Trophoblast cell (in vitro differentiated cells and primary cell): ENCODE measurements at regions not wholly inside any gene's neighbourhood (a gene's known extent, or its start where the extent isn't known, plus 50 kb on each side); places are given as distances from the start of the nearest gene placed in this dataset.

Experiments
- DNase-seq, 2 donors: peaks; one replicate each; pipeline ENCODE4 v3.0.0-alpha.2; 2016
- H2AFZ ChIP-seq: 2 replicates; pipeline ENCODE4 v1.6.1; 2013; ENCODE audit warnings: low read length, moderate library complexity, mild to moderate bottlenecking; ENCODE audit not compliant: insufficient read depth, poor library complexity
- H2AK5ac ChIP-seq: 2 replicates; pipeline ENCODE4 v1.6.1; 2013; ENCODE audit warnings: mild to moderate bottlenecking, low read length
- H2BK120ac ChIP-seq: 2 replicates; pipeline ENCODE4 v1.6.1; 2013; ENCODE audit warnings: low read length, mild to moderate bottlenecking, moderate library complexity; ENCODE audit not compliant: insufficient read depth, poor library complexity
- H2BK12ac ChIP-seq: 2 replicates; pipeline ENCODE4 v1.6.1; 2013; ENCODE audit warnings: mild to moderate bottlenecking, low read length, moderate library complexity
- H2BK5ac ChIP-seq: 2 replicates; pipeline ENCODE4 v1.6.1; 2013; ENCODE audit warnings: low read length, low read depth, moderate library complexity, mild to moderate bottlenecking; ENCODE audit not compliant: poor library complexity
- H3K14ac ChIP-seq: 2 replicates; pipeline ENCODE4 v1.6.1; 2013; ENCODE audit warnings: mild to moderate bottlenecking, low read length
- H3K18ac ChIP-seq: 2 replicates; pipeline ENCODE4 v1.6.1; 2013; ENCODE audit warnings: mild to moderate bottlenecking, low read length
- H3K23ac ChIP-seq: 2 replicates; pipeline ENCODE4 v1.6.1; 2013; ENCODE audit warnings: low read length
- H3K27ac ChIP-seq: 2 replicates; pipeline ENCODE4 v1.5.1; 2013; ENCODE audit warnings: low read depth, mild to moderate bottlenecking, inconsistent platforms, low read length, moderate library complexity
- H3K27me3 ChIP-seq: 2 replicates; pipeline ENCODE4 v1.6.1; 2013; ENCODE audit warnings: inconsistent platforms, mild to moderate bottlenecking, low read length, moderate library complexity; ENCODE audit not compliant: insufficient read depth
- H3K36me3 ChIP-seq, 2 experiments: 1 replicate in 1 of 2; 2 replicates in 1 of 2; pipeline ENCODE4 v1.6.1; 2013; ENCODE audit warnings: low read length in 2 of 2, mild to moderate bottlenecking in 2 of 2, moderate library complexity in 1 of 2; ENCODE audit not compliant: insufficient read depth in 2 of 2, control insufficient read depth in 1 of 2
- H3K4ac ChIP-seq: 2 replicates; pipeline ENCODE4 v1.6.1; 2013; ENCODE audit warnings: low read depth, mild to moderate bottlenecking, low read length, moderate library complexity
- H3K4me1 ChIP-seq, 2 experiments: 1 replicate in 1 of 2; 2 replicates in 1 of 2; pipeline ENCODE4 v1.6.1; 2013; ENCODE audit warnings: low read length in 2 of 2, mild to moderate bottlenecking in 2 of 2, moderate library complexity in 1 of 2; ENCODE audit not compliant: insufficient read depth in 2 of 2, control insufficient read depth in 1 of 2
- H3K4me2 ChIP-seq: 2 replicates; pipeline ENCODE4 v1.6.1; 2013; ENCODE audit warnings: inconsistent platforms, mild to moderate bottlenecking, low read length, moderate library complexity
- H3K4me3 ChIP-seq: 2 replicates; pipeline ENCODE4 v1.5.1; 2013; ENCODE audit warnings: mild to moderate bottlenecking, low read depth, low read length, inconsistent platforms
- H3K79me1 ChIP-seq: one replicate; pipeline ENCODE4 v1.6.1; 2013; ENCODE audit warnings: low read length
- H3K79me2 ChIP-seq: 2 replicates; pipeline ENCODE4 v1.6.1; 2013; ENCODE audit warnings: low read length, mild to moderate bottlenecking; ENCODE audit not compliant: control insufficient read depth, insufficient read depth, poor library complexity
- H3K9ac ChIP-seq: 2 replicates; pipeline ENCODE4 v1.6.1; 2013; ENCODE audit warnings: mild to moderate bottlenecking, low read length
- H3K9me3 ChIP-seq: 2 replicates; pipeline ENCODE4 v1.6.1; 2013; ENCODE audit warnings: low read depth, mild to moderate bottlenecking, control low read depth, inconsistent platforms, low read length; ENCODE audit not compliant: insufficient read depth
- H4K12ac ChIP-seq: 2 replicates; pipeline ENCODE4 v1.6.1; 2013; ENCODE audit warnings: low read depth, mild to moderate bottlenecking, low read length, moderate library complexity
- H4K8ac ChIP-seq: 2 replicates; pipeline ENCODE4 v1.6.1; 2013; ENCODE audit warnings: low read depth, mild to moderate bottlenecking, low read length, moderate library complexity
- H4K91ac ChIP-seq: one replicate; pipeline ENCODE4 v1.6.1; 2013; ENCODE audit warnings: low read depth, mild to moderate bottlenecking, low read length, moderate library complexity
- WGBS: extraction: QIAGEN DNeasy Blood & Tissue Kit; methylation state at CpG from one replicate; pipeline ENCODE4 v1.1.7; 2013; ENCODE audit warnings: missing lambda C conversion rate; ENCODE audit not compliant: insufficient read length, insufficient coverage; ENCODE audit errors: extremely low coverage; 5-methylcytosine and 5-hydroxymethylcytosine counted together

- H4K8ac ChIP-seq: no peak overlapping the region
- H3K79me2 ChIP-seq: no peaks in the 10 kb centered on the region
- no peak overlapping the region for H3K18ac ChIP-seq
- no peaks in the 10 kb centered on the region for H3K27me3 ChIP-seq
- no peak overlapping the region for H3K9ac ChIP-seq
- no CpG with 5 or more reads among the region's 14 CpGs for WGBS
- DNase-seq: peak; percentile 12 to 32
- H3K23ac ChIP-seq: no peak overlapping the region
- H2AK5ac ChIP-seq: no peak overlapping the region
- no peak overlapping the region for H3K14ac ChIP-seq
- H3K79me1 ChIP-seq: no peaks in the 10 kb centered on the region
- no peak overlapping the region for H2BK12ac ChIP-seq
- H3K4me2 ChIP-seq: no peak overlapping the region
- H3K27ac ChIP-seq: no peak overlapping the region
- no peak overlapping the region for H4K12ac ChIP-seq
- H3K4ac ChIP-seq: no peak overlapping the region
- H4K91ac ChIP-seq: no peak overlapping the region
- H2BK120ac ChIP-seq: no peak overlapping the region
- H2AFZ ChIP-seq: no peak overlapping the region
- peaks cover 2 to 4% of the 10 kb centered on the region in 2 experiments for H3K4me1 ChIP-seq
- H2BK5ac ChIP-seq: no peak overlapping the region
- no peak overlapping the region for H3K4me3 ChIP-seq
- no peaks in the 10 kb centered on the region for H3K36me3 ChIP-seq
- H3K9me3 ChIP-seq: peaks cover 2% of the 10 kb centered on the region
Measured at GRCh38 chr11:130560000-130560780, 111.7 kb downstream of the ADAMTS15 start.

- Histone ChIP-seq H3K4ac (no peak overlapping the region), H3K27ac (no peak overlapping the region), H3K9ac (no peak overlapping the region), H2BK120ac (no peak overlapping the region), H3K4me2 (no peak overlapping the region), H3K79me1 (no peaks in the 10 kb centered on the region), H3K23ac (no peak overlapping the region), H3K27me3 (no peaks in the 10 kb centered on the region), H2AFZ (no peak overlapping the region), H2BK5ac (no peak overlapping the region), H3K36me3 (no peaks in the 10 kb centered on the region), H4K12ac (no peak overlapping the region), H3K18ac (no peak overlapping the region), H2AK5ac (no peak overlapping the region), H4K91ac (no peak overlapping the region), H2BK12ac (no peak overlapping the region), H3K9me3 (peaks cover 2% of the 10 kb centered on the region), H3K14ac (no peak overlapping the region), H4K8ac (no peak overlapping the region), H3K4me3 (no peak overlapping the region), H3K79me2 (no peaks in the 10 kb centered on the region), H3K4me1 (peaks cover 2 to 4% of the 10 kb centered on the region in 2 experiments)
- no CpG with 5 or more reads among the region's 1 CpG for WGBS
- DNase-seq: no peak
Measured at GRCh38 chr11:130560781-130561109, 112.3 kb downstream of the ADAMTS15 start.

GRCh38 chr11:130561441-130561881 is 113.0 kb downstream of the ADAMTS15 start:
- no peaks in the 10 kb centered on the region for H3K79me2 ChIP-seq
- H3K4me3 ChIP-seq: no peak overlapping the region
- H3K4me1 ChIP-seq: peaks cover 2 to 4% of the 10 kb centered on the region in 2 experiments
- no peak overlapping the region for H3K4me2 ChIP-seq
- H3K4ac ChIP-seq: no peak overlapping the region
- no peak overlapping the region for H4K12ac ChIP-seq
- no peak overlapping the region for H2AK5ac ChIP-seq
- H3K27me3 ChIP-seq: no peaks in the 10 kb centered on the region
- no peak overlapping the region for H3K18ac ChIP-seq
- peak; percentile 18 to 54 for DNase-seq
- no peak overlapping the region for H2BK5ac ChIP-seq
- no peak overlapping the region for H4K91ac ChIP-seq
- H3K36me3 ChIP-seq: no peaks in the 10 kb centered on the region
- no peak overlapping the region for H3K23ac ChIP-seq
- no peaks in the 10 kb centered on the region for H3K79me1 ChIP-seq
- H3K9ac ChIP-seq: no peak overlapping the region
- H2BK12ac ChIP-seq: no peak overlapping the region
- WGBS: no CpG with 5 or more reads among the region's 12 CpGs
- no peak overlapping the region for H3K14ac ChIP-seq
- H4K8ac ChIP-seq: no peak overlapping the region
- H3K9me3 ChIP-seq: peaks cover 2% of the 10 kb centered on the region
- H2AFZ ChIP-seq: no peak overlapping the region
- no peak overlapping the region for H3K27ac ChIP-seq
- no peak overlapping the region for H2BK120ac ChIP-seq

- H3K79me2 ChIP-seq: no peaks in the 10 kb centered on the region
- no peak overlapping the region for H3K4ac ChIP-seq
- H3K4me1 ChIP-seq: peaks cover 2 to 4% of the 10 kb centered on the region in 2 experiments
- no peak overlapping the region for H3K14ac ChIP-seq
- no peak overlapping the region for H3K23ac ChIP-seq
- H4K12ac ChIP-seq: no peak overlapping the region
- H2BK120ac ChIP-seq: no peak overlapping the region
- H2AFZ ChIP-seq: no peak overlapping the region
- peaks cover 2% of the 10 kb centered on the region for H3K9me3 ChIP-seq
- H4K91ac ChIP-seq: no peak overlapping the region
- no peaks in the 10 kb centered on the region for H3K36me3 ChIP-seq
- H3K27me3 ChIP-seq: no peaks in the 10 kb centered on the region
- H2BK12ac ChIP-seq: no peak overlapping the region
- no peak overlapping the region for H3K9ac ChIP-seq
- no peak overlapping the region for H4K8ac ChIP-seq
- no peak for DNase-seq
- H3K27ac ChIP-seq: no peak overlapping the region
- H2BK5ac ChIP-seq: no peak overlapping the region
- no peaks in the 10 kb centered on the region for H3K79me1 ChIP-seq
- H3K4me3 ChIP-seq: no peak overlapping the region
- WGBS: no CpG with 5 or more reads among the region's 2 CpGs
- H3K4me2 ChIP-seq: no peak overlapping the region
- no peak overlapping the region for H2AK5ac ChIP-seq
- H3K18ac ChIP-seq: no peak overlapping the region
Measured at GRCh38 chr11:130562549-130562948, 114.1 kb downstream of the ADAMTS15 start.
